ENCODE measurements at regions not wholly inside any gene's neighbourhood (a gene's known extent, or its start where the extent isn't known, plus 50 kb on each side); places are given as distances from the start of the nearest gene placed in this dataset.

DNA sequence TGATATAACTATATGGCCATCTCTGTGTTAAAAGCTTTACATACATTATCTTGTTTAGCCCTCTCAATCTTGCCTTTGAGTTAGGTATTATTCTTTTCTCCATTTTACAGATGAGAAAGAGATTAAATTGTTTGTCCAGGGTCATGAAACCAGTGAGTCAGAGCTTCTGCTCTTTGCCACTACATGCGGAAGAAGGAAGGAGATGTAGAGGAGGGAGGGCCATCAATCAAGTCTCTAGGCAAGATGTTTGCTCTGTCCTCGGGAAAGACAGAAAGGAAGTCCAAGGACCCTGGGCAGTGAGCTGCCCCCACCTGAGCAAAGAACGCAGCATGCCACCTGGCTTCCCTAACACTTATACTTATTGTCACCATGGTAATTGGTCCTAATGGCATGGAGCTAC lies 133.7 kb upstream of the IL1RAPL2 start:
- Histone ChIP-seq H3K27me3 (ENCODE audit: insufficient read depth, low read length) (no peaks in the 10 kb centered on the region), H3K27ac (ENCODE audit: low read depth, low read length) (no peak overlapping the region), H3K4me1 (ENCODE audit: insufficient read depth, low read length) (no peaks in the 10 kb centered on the region), H3K36me3 (ENCODE audit: insufficient read depth, low read length) (no peaks in the 10 kb centered on the region), H3K4me3 (ENCODE audit: low read length) (no peak overlapping the region), H3K9ac (ENCODE audit: low read depth, low read length) (no peak overlapping the region), H3K9me3 (ENCODE audit: insufficient read depth, low read depth, low read length) (no peaks in the 10 kb centered on the region)
- WGBS = 84% methylated on average over 3 of the region's 3 CpGs

DNA sequence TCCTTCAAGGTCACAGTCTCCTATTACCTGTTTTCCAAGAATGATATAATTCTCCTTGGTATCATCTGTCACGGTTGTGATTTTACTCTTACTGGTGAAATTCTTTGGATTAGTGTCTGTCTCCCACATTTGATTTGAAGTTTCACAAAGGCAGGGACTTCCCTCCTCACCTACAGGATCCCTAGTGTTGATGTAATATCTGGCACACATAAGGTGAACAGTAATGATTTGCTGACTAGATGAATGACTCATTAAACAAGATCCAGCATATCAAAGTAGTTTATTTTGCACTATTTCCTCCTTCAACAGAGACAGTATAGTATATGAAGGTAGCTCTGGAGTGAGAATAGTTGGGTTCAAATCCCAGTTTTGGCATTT lies 135.3 kb upstream of the IL1RAPL2 start:
- H3K4me1 ChIP-seq (ENCODE audit: insufficient read depth, low read length) = no peaks in the 10 kb centered on the region
- H3K27me3 ChIP-seq (ENCODE audit: insufficient read depth, low read length) = no peaks in the 10 kb centered on the region
- no peak overlapping the region for H3K27ac ChIP-seq (ENCODE audit: low read depth, low read length)
- H3K4me3 ChIP-seq (ENCODE audit: low read length) = no peak overlapping the region
- no peaks in the 10 kb centered on the region for H3K9me3 ChIP-seq (ENCODE audit: insufficient read depth, low read depth, low read length)
- H3K9ac ChIP-seq (ENCODE audit: low read depth, low read length) = no peak overlapping the region
- H3K36me3 ChIP-seq (ENCODE audit: insufficient read depth, low read length) = no peaks in the 10 kb centered on the region
- WGBS = no CpG with 5 or more reads among the region's 1 CpG

DNA sequence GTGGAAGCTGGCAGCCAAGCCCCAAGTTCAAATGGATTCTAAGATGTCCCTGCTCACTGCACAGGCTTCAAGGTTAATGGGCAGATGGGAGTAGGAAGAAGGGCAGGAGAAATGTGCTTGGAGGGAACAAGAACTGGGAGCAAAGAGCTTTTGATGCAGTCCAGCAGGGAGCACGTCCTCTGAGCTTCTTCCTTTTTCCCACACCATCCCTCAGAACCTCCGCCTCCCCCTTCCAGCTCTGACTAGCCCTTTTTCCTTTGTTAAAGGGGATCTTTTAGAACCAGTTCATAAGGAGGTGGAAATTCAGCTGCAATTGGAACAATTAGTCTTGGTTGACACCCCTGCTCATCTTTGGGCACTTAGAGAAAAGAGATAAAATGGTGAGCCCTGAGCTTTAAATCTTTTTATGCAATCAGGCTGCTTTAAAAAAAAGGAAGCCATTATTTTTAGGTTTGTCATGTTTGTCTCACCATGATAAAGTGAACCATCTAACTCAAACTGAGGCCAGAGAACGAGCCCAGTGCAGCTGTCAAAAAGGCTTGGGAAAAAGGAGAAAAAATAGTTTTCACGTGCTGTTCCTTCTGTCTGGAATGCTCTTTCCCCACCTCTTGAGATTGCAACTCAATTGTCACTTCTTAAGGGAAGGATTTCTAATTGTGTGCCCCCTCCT lies 135.8 kb upstream of the IL1RAPL2 start:
- no peak overlapping the region for H3K27ac ChIP-seq (ENCODE audit: low read depth, low read length)
- H3K9ac ChIP-seq (ENCODE audit: low read depth, low read length) = no peak overlapping the region
- 66% methylated on average over 3 of the region's 4 CpGs for WGBS
- H3K36me3 ChIP-seq (ENCODE audit: insufficient read depth, low read length) = no peaks in the 10 kb centered on the region
- no peaks in the 10 kb centered on the region for H3K9me3 ChIP-seq (ENCODE audit: insufficient read depth, low read depth, low read length)
- H3K4me1 ChIP-seq (ENCODE audit: insufficient read depth, low read length) = no peaks in the 10 kb centered on the region
- no peaks in the 10 kb centered on the region for H3K27me3 ChIP-seq (ENCODE audit: insufficient read depth, low read length)
- no peak overlapping the region for H3K4me3 ChIP-seq (ENCODE audit: low read length)

DNA sequence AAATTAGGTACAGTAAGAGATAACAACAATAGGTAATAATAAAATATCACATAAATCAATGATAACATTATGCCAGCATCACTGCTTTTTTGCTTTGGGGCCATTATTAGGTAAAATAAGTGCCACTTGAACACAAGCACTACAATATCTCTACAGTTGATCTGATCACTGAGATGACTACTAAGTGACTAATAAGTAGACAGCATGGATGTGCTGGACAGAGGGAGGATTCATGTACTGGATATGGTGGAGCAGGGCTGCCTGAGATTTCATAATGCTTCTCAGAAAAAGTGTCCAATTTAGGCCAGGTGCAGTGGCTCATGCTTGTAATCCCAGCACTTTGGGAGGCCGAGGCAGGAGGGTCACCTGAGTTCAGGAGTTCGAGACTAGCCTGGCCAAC lies 137.8 kb upstream of the IL1RAPL2 start:
- Histone ChIP-seq H3K36me3 (ENCODE audit: insufficient read depth, low read length) (no peaks in the 10 kb centered on the region), H3K9ac (ENCODE audit: low read depth, low read length) (no peak overlapping the region)
- WGBS = 95% methylated on average over 2 of the region's 2 CpGs

DNA sequence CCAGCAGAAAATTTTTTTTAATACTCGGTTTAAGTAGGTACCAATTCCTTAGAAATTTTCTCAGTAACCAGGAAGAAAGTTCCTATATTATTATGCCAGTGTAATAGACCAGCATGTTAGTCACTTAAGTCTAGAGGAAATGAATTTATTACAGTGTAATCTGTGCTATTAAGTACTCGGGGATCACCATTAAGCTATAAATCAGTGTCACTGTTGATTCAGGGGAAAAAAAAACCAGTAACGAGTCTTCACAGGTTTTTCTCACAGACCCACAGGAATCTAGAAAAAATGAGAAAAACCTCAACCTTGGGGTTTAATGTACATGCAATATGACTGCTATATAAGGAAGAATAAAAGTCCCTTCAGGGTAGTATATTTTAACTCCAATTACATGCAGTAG lies 138.3 kb upstream of the IL1RAPL2 start:
- no peak overlapping the region for H3K27ac ChIP-seq (ENCODE audit: low read depth, low read length)
- H3K4me1 ChIP-seq (ENCODE audit: insufficient read depth, low read length) = no peaks in the 10 kb centered on the region
- no peak overlapping the region for H3K4me3 ChIP-seq (ENCODE audit: low read length)
- no peak overlapping the region for H3K9ac ChIP-seq (ENCODE audit: low read depth, low read length)
- H3K9me3 ChIP-seq (ENCODE audit: insufficient read depth, low read depth, low read length) = no peaks in the 10 kb centered on the region
- no peaks in the 10 kb centered on the region for H3K27me3 ChIP-seq (ENCODE audit: insufficient read depth, low read length)
- WGBS = 90% methylated on average over 1 of the region's 3 CpGs
- H3K36me3 ChIP-seq (ENCODE audit: insufficient read depth, low read length) = no peaks in the 10 kb centered on the region

More for the DNA sequence above, 137.8 kb upstream of the IL1RAPL2 start:
- H3K4me1 ChIP-seq (ENCODE audit: insufficient read depth, low read length) = no peaks in the 10 kb centered on the region
- no peak overlapping the region for H3K4me3 ChIP-seq (ENCODE audit: low read length)
- H3K27ac ChIP-seq (ENCODE audit: low read depth, low read length) = no peak overlapping the region
- H3K27me3 ChIP-seq (ENCODE audit: insufficient read depth, low read length) = no peaks in the 10 kb centered on the region
- no peaks in the 10 kb centered on the region for H3K9me3 ChIP-seq (ENCODE audit: insufficient read depth, low read depth, low read length)

DNA sequence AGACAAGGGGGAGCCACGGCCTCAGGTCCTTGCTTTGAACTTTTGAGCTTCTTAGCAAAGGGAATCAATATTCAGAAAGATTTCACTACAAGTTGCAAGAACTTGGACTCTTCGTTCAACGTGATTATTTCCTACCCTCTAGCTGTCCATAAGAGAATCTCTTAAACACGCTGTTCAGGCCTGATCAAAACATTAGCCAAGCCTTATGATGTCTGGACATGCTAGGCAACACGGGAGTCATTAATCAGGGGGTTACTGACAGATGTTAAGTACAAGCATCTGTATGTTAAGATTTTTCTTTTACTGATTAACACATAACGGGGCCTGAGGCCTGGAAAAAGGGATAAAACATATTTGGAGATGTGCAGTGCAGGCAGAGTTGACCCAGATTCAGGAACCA lies 138.9 kb upstream of the IL1RAPL2 start:
- Histone ChIP-seq H3K9me3 (ENCODE audit: insufficient read depth, low read depth, low read length) (no peaks in the 10 kb centered on the region), H3K36me3 (ENCODE audit: insufficient read depth, low read length) (no peaks in the 10 kb centered on the region), H3K27ac (ENCODE audit: low read depth, low read length) (no peak overlapping the region), H3K4me1 (ENCODE audit: insufficient read depth, low read length) (no peaks in the 10 kb centered on the region), H3K27me3 (ENCODE audit: insufficient read depth, low read length) (no peaks in the 10 kb centered on the region), H3K9ac (ENCODE audit: low read depth, low read length) (no peak overlapping the region), H3K4me3 (ENCODE audit: low read length) (no peak overlapping the region)
- 91% methylated on average over 6 of the region's 6 CpGs for WGBS

DNA sequence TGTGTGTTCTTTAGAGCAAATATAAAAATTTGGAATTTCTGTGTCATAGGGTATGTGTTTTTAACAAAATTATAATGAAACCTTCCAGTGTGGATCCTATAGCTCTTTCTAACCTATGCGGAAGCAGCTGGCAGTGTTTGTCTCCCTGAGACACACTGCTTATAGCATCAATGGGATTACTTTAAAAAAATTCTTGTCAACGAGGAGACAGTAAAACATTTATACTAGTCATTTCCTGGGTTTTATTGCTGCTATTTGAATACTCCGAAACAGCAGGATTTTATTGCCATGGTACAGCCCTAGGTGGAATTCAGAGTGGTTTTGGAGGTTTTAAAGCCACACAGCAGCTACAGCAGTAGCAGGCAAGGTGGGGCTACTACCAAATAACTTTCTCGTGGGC lies 145.1 kb upstream of the IL1RAPL2 start:
- no peaks in the 10 kb centered on the region for H3K9me3 ChIP-seq (ENCODE audit: insufficient read depth, low read depth, low read length)
- no peak overlapping the region for H3K4me3 ChIP-seq (ENCODE audit: low read length)
- H3K27me3 ChIP-seq (ENCODE audit: insufficient read depth, low read length) = no peaks in the 10 kb centered on the region
- WGBS = 94% methylated on average over 4 of the region's 4 CpGs
- no peak overlapping the region for H3K9ac ChIP-seq (ENCODE audit: low read depth, low read length)
- H3K4me1 ChIP-seq (ENCODE audit: insufficient read depth, low read length) = no peaks in the 10 kb centered on the region
- no peaks in the 10 kb centered on the region for H3K36me3 ChIP-seq (ENCODE audit: insufficient read depth, low read length)
- H3K27ac ChIP-seq (ENCODE audit: low read depth, low read length) = no peak overlapping the region

DNA sequence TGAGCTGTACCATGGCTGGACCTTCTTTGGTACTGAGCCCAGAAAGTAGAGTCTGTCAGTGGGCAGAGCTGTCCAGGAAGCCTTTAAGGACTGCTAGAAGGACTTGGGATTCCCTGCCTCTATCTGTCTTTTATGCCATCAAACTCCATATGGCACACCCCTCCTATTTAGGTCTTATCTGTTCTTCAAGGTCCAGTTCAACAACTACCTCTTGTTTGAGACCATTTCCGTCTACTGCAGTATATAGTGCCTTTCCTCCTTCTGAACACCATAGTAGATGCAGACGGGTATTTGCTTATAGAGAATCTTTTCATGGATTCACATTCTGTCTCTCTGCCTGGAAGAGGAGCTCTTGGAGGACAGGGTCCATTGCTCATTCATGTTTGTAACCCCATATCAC lies 146.1 kb upstream of the IL1RAPL2 start:
- Histone ChIP-seq H3K9me3 (ENCODE audit: insufficient read depth, low read depth, low read length) (no peaks in the 10 kb centered on the region), H3K4me1 (ENCODE audit: insufficient read depth, low read length) (no peaks in the 10 kb centered on the region), H3K27ac (ENCODE audit: low read depth, low read length) (no peak overlapping the region), H3K9ac (ENCODE audit: low read depth, low read length) (no peak overlapping the region), H3K4me3 (ENCODE audit: low read length) (no peak overlapping the region), H3K27me3 (ENCODE audit: insufficient read depth, low read length) (no peaks in the 10 kb centered on the region), H3K36me3 (ENCODE audit: insufficient read depth, low read length) (no peaks in the 10 kb centered on the region)
- 77% methylated on average over 2 of the region's 2 CpGs for WGBS

DNA sequence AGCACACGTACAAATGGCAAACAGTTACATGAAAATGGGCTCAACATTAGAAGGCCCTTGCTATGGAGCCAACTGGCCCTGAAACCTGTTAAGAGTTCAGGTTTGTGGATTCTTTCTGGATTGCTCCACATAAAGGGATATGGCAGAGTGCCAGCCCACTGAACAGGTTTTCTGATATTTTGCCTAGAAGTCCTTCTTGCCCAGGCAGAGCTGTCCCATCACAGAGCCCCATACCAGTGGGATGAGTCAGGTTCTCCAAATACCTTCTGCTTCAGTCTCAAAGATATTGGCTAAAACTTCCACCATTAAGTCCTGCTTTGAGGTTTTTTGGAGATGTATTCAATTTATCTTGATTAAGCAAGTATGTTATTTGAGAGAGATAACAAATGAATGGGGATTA lies 146.8 kb upstream of the IL1RAPL2 start:
- Histone ChIP-seq H3K36me3 (ENCODE audit: insufficient read depth, low read length) (no peaks in the 10 kb centered on the region), H3K27me3 (ENCODE audit: insufficient read depth, low read length) (no peaks in the 10 kb centered on the region), H3K9ac (ENCODE audit: low read depth, low read length) (no peak overlapping the region), H3K4me1 (ENCODE audit: insufficient read depth, low read length) (no peaks in the 10 kb centered on the region), H3K27ac (ENCODE audit: low read depth, low read length) (no peak overlapping the region), H3K4me3 (ENCODE audit: low read length) (no peak overlapping the region), H3K9me3 (ENCODE audit: insufficient read depth, low read depth, low read length) (no peaks in the 10 kb centered on the region)
- WGBS = 100% methylated on average over 1 of the region's 1 CpG

DNA sequence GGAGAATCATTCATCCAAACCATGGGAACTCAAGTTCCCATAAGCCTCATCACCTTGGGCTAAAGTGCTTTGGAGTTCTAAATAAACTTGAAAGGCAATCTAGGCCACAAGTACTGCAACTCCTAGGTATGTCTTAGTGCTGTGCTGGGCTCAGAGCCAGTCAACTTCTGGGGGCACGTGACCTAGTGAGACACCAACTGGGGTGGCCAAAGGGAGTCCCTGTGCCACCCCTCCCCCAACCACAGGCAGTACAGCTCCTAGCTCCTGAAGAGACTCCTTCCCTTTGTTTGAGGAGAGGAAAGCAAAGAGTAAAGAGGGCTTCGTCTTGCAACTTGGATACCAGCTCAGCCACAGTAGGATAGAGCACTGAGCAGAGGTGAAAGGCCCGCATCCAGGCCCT lies 154.2 kb upstream of the IL1RAPL2 start:
- Histone ChIP-seq H3K27me3 (ENCODE audit: insufficient read depth, low read length) (no peaks in the 10 kb centered on the region), H3K9ac (ENCODE audit: low read depth, low read length) (no peak overlapping the region), H3K36me3 (ENCODE audit: insufficient read depth, low read length) (no peaks in the 10 kb centered on the region), H3K4me3 (ENCODE audit: low read length) (no peak overlapping the region), H3K4me1 (ENCODE audit: insufficient read depth, low read length) (no peaks in the 10 kb centered on the region), H3K27ac (ENCODE audit: low read depth, low read length) (no peak overlapping the region), H3K9me3 (ENCODE audit: insufficient read depth, low read depth, low read length) (0 out of 2 replicates have a peak, but pooled peaks cover 2% of the 10 kb centered on the region)
- 87% methylated on average over 3 of the region's 3 CpGs for WGBS

DNA sequence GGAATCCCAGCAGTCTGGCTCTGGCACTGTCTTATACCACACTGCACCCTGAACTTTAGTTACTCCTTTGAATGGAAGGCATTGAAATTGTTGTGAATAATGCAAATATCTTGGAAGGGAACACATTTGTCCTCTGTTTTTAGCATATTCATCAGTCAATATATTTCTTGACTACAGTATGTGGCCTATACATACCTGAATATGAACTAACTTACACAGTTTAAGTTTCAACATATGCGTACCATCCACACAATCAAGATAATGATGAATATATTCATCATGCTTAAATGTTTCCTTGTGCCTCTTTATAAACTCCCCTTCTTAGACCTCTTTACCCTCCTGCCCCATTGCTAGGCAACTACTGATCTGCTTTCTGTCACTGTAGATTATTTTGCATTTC lies 145.7 kb upstream of the ESX1 start:
- Histone ChIP-seq H3K4me3 (ENCODE audit: low read length) (no peak overlapping the region), H3K4me1 (ENCODE audit: insufficient read depth, low read length) (no peaks in the 10 kb centered on the region), H3K27me3 (ENCODE audit: insufficient read depth, low read length) (no peaks in the 10 kb centered on the region), H3K36me3 (ENCODE audit: insufficient read depth, low read length) (no peaks in the 10 kb centered on the region), H3K9ac (ENCODE audit: low read depth, low read length) (no peak overlapping the region), H3K9me3 (ENCODE audit: insufficient read depth, low read depth, low read length) (no peaks in the 10 kb centered on the region), H3K27ac (ENCODE audit: low read depth, low read length) (no peak overlapping the region)
- 100% methylated on average over 1 of the region's 1 CpG for WGBS

DNA sequence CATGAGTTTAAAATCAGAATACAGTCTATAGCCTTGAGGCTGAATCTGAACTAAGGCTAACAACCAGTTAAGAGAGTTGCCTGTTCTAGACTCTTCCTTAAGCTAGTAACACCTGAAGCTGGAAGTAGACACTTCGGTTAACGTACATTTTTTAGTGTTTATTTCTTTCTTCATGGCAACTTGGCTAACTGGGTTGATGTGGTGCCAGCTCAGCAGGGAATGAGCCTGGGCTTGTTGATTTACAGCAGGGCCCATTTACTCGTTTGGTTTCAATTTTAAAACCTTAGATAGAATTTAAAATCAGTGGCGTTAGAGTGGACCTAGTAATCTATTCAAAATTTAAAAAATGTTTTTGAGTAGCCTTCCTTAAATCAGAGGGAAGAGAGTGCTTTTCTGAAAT lies 137.6 kb upstream of the ESX1 start:
- Histone ChIP-seq H3K9ac (ENCODE audit: low read depth, low read length) (no peak overlapping the region), H3K27ac (ENCODE audit: low read depth, low read length) (no peak overlapping the region), H3K9me3 (ENCODE audit: insufficient read depth, low read depth, low read length) (no peaks in the 10 kb centered on the region), H3K4me3 (ENCODE audit: low read length) (no peak overlapping the region), H3K27me3 (ENCODE audit: insufficient read depth, low read length) (no peaks in the 10 kb centered on the region), H3K36me3 (ENCODE audit: insufficient read depth, low read length) (no peaks in the 10 kb centered on the region), H3K4me1 (ENCODE audit: insufficient read depth, low read length) (no peaks in the 10 kb centered on the region)
- 86% methylated on average over 4 of the region's 4 CpGs for WGBS

All from HUES64 (cell line).